Raji (cell line): ENCODE measurements at regions not wholly inside any gene's neighbourhood (a gene's known extent, or its start where the extent isn't known, plus 50 kb on each side); places are given as distances from the start of the nearest gene placed in this dataset.

ENCODE experiments used
- POLR2A ChIP-seq: IDR thresholded peaks from 2 replicates; pipeline ENCODE4 v1.6.1; 2011; ENCODE audit warnings: low read depth, low read length, control low read depth; ENCODE audit not compliant: insufficient read depth

- no peak for TF ChIP-seq POLR2A
These were observed 161.4 kb downstream of the RPLP1 start for GRCh38 chr15:69613988-69614387.

GRCh38 chr15:69615736-69616135, 163.1 kb downstream of the RPLP1 start:
- TF ChIP-seq POLR2A = no peak

DNA sequence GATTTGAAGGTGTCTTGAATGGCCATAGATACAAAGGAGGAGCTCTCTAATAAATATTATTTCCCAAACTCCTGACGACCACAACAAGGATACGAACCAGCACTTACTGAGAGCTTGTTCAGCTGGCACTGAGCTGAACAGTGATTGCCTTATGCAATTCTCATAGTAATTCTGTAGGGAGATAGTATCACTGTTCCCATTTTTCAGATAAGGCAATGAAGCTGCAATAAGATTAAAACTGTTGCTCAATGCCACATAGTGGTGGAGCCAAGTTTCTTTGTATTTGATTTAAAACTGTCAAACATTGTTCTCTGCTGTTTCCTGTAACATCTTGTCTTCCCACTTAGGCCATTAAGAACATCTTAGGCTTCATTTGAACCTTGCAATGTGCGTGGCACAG, 163.9 kb downstream of the RPLP1 start:
- TF ChIP-seq POLR2A = no peak

GRCh38 chr15:69623392-69624154, 171.0 kb downstream of the RPLP1 start:
- no peak for TF ChIP-seq POLR2A

DNA sequence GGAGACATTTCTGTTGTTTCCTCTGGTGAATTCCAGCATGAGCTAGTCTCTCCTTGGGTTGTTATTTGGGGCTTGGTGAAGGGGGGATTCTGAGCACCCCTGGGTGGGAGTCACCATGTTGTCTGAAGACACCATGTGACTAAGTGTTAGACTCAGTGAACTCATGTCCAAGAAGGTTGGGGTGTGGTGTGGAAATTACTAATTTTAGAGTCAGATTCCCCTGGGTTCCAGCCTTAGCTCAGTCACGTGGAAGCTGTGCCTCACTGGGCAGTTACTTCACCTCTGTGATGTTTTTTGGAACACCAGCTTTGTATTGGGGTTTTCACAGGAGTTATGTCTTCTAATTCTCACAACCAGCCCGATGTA, 171.5 kb downstream of the RPLP1 start:
- TF ChIP-seq POLR2A = no peak

DNA sequence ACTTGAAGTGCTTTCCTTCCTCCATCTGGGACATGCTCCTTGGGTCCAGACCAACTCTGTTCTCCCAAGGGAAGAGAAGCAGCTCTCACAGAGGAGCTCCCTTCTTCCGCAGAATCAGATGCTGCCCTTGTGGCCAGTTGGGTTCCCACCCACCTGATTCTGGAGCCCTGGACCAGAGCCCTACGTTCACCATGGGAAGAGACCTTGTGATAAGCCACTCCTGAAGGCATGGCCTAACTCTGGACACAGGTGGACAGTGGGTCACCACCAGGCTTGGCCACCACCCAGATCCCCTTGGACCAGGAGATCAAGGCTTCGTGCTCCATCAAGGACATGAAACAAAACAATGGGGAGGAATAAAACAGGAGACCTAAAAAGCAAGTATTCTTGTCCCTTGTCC, 172.2 kb downstream of the RPLP1 start:
- no peak for TF ChIP-seq POLR2A

DNA sequence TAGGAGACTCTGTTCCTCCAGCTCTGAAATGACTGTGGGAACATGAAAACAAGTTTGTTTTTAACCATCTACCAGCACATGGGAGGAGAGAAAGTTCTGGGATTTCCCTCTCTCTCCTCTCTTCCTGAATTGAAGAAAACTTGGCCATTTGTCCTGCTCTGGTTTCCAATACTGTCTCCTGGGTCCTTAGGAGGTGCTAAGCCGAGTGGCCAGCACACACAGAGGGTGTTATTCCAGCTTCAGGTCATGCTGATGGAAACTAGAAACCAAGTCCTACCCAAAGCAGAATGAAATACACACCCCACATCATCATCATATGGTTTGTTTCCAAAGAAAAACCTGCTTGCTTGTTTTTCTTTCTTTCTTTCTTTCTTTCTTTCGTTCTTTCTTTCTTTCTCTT, 172.7 kb downstream of the RPLP1 start:
- TF ChIP-seq POLR2A = no peak

DNA sequence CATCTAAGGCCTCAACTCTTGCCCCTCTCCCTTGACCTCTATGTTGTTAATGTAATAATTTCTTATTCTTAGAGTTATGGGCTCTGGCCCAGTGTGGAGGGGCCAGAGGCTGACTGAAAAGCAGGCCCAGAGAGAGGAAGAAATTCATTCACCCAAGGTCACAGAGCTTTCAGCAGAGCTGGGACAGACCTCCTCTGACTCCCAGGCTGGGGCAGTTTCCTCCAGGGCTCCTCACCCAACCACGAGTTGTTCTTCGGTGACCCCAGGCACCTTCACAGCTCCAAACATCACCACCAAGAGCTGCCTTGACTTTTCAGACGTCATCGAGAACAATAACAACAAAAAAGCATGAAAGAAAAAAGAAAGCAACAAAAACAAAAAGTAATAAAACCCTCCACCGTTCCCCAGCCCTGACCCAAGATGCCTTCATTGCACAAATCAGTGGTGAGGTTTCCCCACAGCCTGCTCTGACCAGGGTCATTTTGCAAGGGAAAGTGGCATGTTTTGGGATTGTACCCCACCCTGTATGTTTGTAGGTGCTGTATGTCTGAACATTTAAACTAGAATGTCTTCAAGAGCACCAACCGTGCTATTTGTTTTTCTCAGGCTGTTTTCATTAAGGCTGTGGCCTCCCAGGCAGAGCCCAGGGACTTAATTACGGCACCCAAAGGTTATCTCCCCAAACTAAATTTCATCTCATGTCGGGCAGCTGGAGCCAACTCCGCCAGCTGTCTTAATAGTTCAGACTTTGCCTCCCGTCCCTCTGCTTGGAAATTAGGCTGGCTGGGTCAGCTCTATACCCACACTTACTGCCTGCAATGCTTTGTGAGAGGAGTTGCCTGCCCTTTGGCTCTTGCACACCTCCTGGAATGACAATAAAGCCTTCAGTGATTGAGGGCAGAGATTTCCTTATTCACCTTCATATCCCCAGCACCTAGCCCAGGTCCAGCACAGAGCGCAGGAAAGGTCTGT, 173.8 kb downstream of the RPLP1 start:
- no peak for TF ChIP-seq POLR2A

DNA sequence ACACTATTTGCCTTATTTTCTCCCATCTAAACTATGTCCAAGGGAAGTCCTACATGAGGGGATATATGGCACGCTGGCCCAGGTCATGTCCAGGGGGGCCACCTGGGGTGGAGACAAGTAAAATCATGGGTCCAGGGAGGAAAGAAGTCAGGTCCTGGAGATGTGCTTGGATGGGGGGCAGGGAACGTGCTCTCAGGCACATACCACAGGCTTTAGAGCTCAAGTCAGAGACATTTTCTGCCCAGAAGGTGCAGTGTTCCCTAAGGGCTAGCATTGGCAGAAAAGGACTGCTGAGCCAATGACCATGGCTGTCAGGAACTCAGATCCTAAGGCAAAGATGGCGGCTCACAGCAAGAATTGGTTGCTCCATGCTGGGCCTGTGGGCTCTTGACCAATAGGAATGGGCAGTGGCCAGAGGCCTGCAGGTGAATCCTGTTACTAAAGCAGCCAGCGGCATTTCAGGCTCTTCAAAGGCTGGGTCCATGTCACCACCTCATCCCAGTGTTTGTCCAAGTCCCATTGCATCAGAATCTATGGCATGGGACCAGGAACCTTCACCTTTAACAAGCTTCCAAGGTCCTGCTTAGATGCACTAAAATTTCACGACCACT, 175.0 kb downstream of the RPLP1 start:
- no peak for TF ChIP-seq POLR2A

- TF ChIP-seq POLR2A = no peak
These were observed 175.9 kb downstream of the RPLP1 start for GRCh38 chr15:69628256-69629093.

DNA sequence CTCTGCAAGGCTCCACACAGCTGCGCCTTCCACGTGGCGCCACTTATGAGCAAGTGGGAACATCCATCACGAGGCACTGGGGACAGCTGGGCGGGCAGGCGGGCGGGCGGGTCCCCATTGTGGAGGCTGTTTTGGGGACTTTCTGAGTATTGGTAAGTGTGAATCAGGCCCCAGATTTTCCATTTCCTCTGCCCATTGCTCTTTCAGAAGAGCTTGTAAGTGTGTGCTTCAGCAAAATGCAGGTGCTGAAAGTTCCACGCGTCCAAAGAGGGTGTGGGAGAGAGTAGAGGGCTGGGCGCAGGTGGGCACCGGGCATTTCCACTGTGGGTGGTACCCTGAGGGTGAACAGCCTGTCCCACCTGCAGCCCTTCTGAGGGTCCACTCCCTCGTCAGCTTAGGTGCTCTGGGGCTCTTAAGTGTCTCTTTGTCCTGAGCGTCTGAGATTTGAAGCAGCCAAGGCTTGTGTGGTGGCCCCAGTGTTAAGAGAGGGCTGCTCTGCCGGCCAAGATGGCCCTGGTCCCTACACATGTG, 177.1 kb downstream of the RPLP1 start:
- no peak for TF ChIP-seq POLR2A

GRCh38 chr15:69631005-69631404, 178.4 kb downstream of the RPLP1 start:
- no peak for TF ChIP-seq POLR2A

GRCh38 chr15:69631978-69632377, 179.4 kb downstream of the RPLP1 start:
- TF ChIP-seq POLR2A = no peak

DNA sequence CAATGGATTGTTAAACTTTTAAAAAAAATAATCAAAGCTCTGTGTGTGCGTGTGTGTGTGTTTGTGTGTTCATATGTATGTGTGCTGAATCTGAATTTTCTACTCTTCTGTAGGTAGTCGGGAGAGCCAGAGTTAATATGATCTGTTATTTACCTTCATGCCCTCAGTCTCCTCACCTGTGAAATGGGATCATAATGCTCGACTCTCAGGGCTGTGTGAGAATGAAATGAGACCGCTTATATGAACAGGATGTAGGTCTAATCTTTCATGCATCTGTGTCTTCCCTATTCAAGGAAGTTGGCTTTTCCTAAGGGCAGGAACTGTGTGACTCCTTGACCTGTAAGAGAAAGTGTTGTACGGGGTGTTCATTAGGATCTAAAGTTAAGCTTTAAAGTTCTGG, 182.2 kb downstream of the RPLP1 start:
- no peak for TF ChIP-seq POLR2A

- TF ChIP-seq POLR2A = no peak
These were observed 183.7 kb downstream of the RPLP1 start for GRCh38 chr15:69636169-69636915.
